ENCODE measurements at regions not wholly inside any gene's neighbourhood (a gene's known extent, or its start where the extent isn't known, plus 50 kb on each side); places are given as distances from the start of the nearest gene placed in this dataset.

DNA sequence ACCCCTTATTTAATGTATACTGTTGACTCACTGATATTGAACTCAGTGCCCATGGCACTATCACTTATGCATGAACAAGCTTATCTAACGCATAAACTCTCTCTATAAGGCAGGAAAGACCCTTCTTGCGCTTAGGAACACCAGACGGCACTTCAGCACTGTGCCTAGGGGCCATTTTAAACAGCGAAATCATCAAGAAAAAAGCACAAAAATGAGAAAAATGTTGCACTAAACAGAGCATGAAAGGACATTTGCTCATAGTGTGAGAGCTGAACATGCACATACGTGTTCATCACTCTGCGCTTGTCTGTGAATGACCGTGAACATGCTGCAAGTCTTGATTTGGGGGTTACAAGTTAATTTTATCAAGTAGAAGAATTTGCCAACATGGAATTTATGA lies 109.6 kb downstream of the WDR11 start:
- intact Hi-C loops (cut with DNase I) = no loop called here
- Histone ChIP-seq H3K27ac (no peak overlapping the region), H3K36me3 (no peaks in the 10 kb centered on the region)

DNA sequence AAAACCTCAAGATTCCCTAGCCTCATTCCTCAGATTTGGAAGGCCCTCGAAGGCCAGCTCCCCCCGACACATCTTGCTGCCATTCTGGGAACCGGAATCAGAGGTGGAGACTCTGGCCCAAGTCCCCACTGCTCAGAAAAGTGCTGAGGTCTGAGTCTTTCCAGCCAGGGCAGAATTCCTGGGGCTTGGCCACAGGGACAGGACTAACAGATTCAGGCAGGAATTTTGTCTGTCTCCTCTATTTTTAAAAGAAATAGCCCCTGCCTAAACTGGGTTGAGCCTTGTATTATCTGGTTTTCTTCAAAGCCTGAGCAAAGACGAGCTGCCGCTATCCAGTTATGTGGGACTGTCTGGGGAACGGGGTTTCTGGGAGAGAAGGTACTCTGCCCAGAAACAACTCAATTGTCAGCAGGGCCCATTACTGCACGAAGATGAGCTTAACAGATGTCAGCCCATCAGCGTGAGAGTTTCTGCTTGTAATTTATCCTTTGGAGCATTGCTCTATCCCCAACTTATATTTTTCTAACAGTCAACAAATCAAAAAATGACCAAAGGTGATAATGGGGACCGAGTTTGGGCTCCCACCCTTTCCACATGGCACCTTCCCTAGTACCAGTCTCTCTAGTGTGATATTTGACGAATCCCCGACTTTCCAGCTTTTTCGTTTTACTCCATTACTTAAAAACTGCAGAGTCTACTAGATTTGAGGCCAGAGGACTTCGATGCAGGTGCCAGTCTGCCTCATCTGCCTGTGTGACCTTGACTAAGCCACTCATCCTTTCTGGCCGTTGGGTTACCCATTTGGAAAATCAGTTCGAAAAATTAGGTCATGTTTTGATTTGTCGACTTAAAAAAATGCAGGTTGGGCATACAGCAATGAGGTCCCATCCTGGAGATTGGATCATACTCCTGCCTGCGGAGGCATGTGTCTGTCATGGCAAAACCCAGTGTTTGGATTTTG lies 110.9 kb downstream of the WDR11 start:
- no peaks in the 10 kb centered on the region for H3K9me3 ChIP-seq
- H3K36me3 ChIP-seq = no peaks in the 10 kb centered on the region
- no peak for DNase-seq
- no peak overlapping the region for H3K4me3 ChIP-seq
- H3K27me3 ChIP-seq = no peaks in the 10 kb centered on the region
- intact Hi-C loops (cut with DNase I) = no loop called here
- TF ChIP-seq, protein P1, sequence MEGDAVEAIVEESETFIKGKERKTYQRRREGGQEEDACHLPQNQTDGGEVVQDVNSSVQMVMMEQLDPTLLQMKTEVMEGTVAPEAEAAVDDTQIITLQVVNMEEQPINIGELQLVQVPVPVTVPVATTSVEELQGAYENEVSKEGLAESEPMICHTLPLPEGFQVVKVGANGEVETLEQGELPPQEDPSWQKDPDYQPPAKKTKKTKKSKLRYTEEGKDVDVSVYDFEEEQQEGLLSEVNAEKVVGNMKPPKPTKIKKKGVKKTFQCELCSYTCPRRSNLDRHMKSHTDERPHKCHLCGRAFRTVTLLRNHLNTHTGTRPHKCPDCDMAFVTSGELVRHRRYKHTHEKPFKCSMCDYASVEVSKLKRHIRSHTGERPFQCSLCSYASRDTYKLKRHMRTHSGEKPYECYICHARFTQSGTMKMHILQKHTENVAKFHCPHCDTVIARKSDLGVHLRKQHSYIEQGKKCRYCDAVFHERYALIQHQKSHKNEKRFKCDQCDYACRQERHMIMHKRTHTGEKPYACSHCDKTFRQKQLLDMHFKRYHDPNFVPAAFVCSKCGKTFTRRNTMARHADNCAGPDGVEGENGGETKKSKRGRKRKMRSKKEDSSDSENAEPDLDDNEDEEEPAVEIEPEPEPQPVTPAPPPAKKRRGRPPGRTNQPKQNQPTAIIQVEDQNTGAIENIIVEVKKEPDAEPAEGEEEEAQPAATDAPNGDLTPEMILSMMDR (IDR thresholded peaks at IDR 0.05) = no peak
- H3K4me1 ChIP-seq = no peaks in the 10 kb centered on the region
- H3K27ac ChIP-seq = no peak overlapping the region
- H3K9ac ChIP-seq (ENCODE audit: low read depth in 2 of 2, low read length in 2 of 2) = no peak overlapping the region

More for the DNA sequence above, 109.6 kb downstream of the WDR11 start:
- H3K27me3 ChIP-seq = no peaks in the 10 kb centered on the region
- H3K9ac ChIP-seq (ENCODE audit: low read depth in 2 of 2, low read length in 2 of 2) = no peak overlapping the region
- no peak for DNase-seq
- no peaks in the 10 kb centered on the region for H3K9me3 ChIP-seq
- TF ChIP-seq, protein P1 (IDR thresholded peaks at IDR 0.05) = no peak
- no peak overlapping the region for H3K4me3 ChIP-seq
- no peaks in the 10 kb centered on the region for H3K4me1 ChIP-seq

DNA sequence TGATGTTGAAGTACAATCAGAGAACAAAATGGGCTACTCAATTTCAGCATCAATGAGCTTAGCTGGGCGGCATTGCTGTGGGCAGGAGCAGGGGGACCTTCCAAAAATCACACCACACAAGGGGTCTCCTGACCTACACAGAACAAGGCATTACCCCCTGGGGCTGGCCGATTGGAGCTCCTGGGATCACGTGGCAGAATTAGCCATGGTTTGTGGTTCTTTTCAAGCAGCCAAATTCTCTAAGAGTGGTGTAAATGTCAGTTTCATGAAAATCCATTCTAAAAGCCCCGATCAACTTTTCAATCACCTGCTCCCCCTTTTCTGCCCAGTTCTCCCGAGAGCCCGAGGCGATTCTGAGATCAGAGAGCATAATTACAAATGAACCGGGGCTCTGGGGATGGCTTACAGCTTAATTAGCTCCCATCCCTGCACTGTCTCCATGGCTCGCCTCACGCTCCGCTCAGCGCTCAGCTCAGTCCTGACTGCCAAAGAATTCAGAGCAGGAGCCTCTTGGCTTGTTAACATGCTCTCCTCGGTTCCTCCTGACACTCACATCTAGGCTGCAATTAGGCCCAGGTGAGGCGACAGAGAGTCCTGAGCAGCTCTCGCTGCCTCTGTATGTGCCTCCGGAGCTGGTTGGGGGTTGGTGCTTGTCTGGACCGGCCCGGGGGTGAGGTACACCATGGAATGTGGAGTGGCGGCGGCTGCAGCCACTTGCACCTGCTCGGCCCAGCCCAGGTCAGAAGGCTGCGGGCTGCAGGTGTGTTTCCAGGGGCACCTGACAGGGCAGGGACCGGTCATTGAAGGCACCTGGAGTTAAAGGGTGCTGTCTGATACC lies 111.8 kb downstream of the WDR11 start:
- Histone ChIP-seq H3K9ac (ENCODE audit: low read depth in 2 of 2, low read length in 2 of 2) (no peak overlapping the region), H3K27me3 (no peaks in the 10 kb centered on the region), H3K36me3 (no peaks in the 10 kb centered on the region), H3K27ac (no peak overlapping the region), H3K9me3 (no peaks in the 10 kb centered on the region), H3K4me1 (no peaks in the 10 kb centered on the region), H3K4me3 (no peak overlapping the region)
- TF ChIP-seq, protein P1 (IDR thresholded peaks at IDR 0.05) = no peak
- peak; percentile 31 for DNase-seq
- intact Hi-C loops (cut with DNase I) = no loop called here

DNA sequence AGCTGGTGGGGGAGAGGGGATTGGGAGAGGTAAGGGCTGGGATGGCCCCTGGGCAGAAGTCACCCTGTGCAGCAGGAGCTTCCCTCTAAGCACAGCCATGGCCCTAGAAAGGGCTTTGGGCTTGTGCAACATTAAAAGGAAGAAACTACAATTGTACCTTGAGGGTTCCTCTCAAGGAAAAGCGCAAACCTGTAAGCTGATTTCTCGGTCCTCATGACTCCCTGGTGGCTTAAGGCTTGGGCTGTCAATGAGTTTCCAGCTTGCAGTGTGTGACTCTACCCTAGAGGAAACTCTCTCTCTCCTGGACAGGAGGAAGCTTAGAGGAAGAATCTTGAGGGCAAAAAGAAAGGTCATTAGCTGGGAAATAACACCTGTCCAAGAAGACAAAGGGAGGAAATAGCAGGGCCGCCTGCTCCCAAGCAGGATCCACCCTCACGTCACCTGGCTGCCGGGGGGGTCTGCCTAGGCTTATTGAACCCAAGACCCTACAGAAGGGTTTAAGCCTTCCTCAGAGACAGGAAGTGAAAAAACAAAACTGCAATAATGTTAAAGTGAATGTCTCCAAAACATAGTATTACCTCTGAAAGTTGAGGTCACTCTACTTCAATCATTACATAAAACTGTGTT lies 112.5 kb downstream of the WDR11 start:
- Histone ChIP-seq H3K4me1 (no peaks in the 10 kb centered on the region), H3K4me3 (no peak overlapping the region), H3K36me3 (no peaks in the 10 kb centered on the region), H3K27ac (no peak overlapping the region), H3K9ac (ENCODE audit: low read depth in 2 of 2, low read length in 2 of 2) (no peak overlapping the region), H3K27me3 (no peaks in the 10 kb centered on the region), H3K9me3 (no peaks in the 10 kb centered on the region)
- no peak for DNase-seq
- TF ChIP-seq, protein P1 (IDR thresholded peaks at IDR 0.05) = no peak
- intact Hi-C loops (cut with DNase I) = no loop called here

DNA sequence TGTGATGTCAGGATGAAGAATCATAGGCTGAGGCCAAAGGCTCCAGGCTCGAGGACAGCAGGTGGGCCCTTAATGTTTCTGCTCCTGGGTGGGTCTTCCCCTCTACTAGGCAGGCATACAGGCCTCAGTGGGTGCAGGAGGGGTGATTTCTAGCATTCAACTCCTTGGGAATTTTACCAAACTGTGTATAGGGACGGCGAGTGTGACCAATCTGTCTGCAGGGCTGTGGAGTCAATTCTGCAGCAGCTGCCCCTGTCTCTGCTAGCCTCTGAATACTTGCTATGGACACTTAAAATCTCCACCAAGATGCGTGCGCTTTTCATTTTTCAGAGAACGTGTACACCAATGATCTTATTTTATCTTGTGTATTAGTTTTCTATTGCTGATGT lies 115.5 kb downstream of the WDR11 start:
- no peak overlapping the region for H3K4me3 ChIP-seq
- H3K27ac ChIP-seq = no peak overlapping the region
- H3K4me1 ChIP-seq = no peaks in the 10 kb centered on the region
- TF ChIP-seq, protein P1 (IDR thresholded peaks at IDR 0.05) = no peak
- H3K27me3 ChIP-seq = no peaks in the 10 kb centered on the region
- H3K36me3 ChIP-seq = no peaks in the 10 kb centered on the region
- no peaks in the 10 kb centered on the region for H3K9me3 ChIP-seq
- no peak for DNase-seq
- no peak overlapping the region for H3K9ac ChIP-seq (ENCODE audit: low read depth in 2 of 2, low read length in 2 of 2)
- intact Hi-C loops (cut with DNase I) = no loop called here
